Neural cell (in vitro differentiated cells): ENCODE measurements at regions not wholly inside any gene's neighbourhood (a gene's known extent, or its start where the extent isn't known, plus 50 kb on each side); places are given as distances from the start of the nearest gene placed in this dataset.

ENCODE experiments used
- H2AFZ ChIP-seq: fragments of 200-600, 300-800 bp; sonication (generic), shearing (Covaris generic); 2 replicates; pipeline ENCODE4 v1.6.0; 2014; ENCODE audit warnings: low read depth, mild to moderate bottlenecking, antibody characterized with exemption, low read length, moderate library complexity
- H3F3A ChIP-seq: fragments of 200-600 bp; shearing (Covaris generic); 2 replicates; pipeline ENCODE4 v1.6.1; 2016; ENCODE audit warnings: mild to moderate bottlenecking, moderate library complexity, mixed read lengths, antibody characterized with exemption, low read length; ENCODE audit not compliant: insufficient read depth, poor library complexity, severe bottlenecking
- H3K27ac ChIP-seq: fragments of 200-600, 300-800 bp; sonication (generic), shearing (Covaris generic); 2 replicates; pipeline ENCODE4 v1.5.1; 2014; ENCODE audit warnings: mild to moderate bottlenecking, low read length, moderate library complexity
- H3K27me3 ChIP-seq: fragments of 300-800, 200-600 bp; sonication (generic), shearing (Covaris generic); 2 replicates; pipeline ENCODE4 v1.6.0; 2014; ENCODE audit warnings: mild to moderate bottlenecking, low read depth, low read length, moderate library complexity; ENCODE audit not compliant: insufficient read depth
- H3K36me3 ChIP-seq: fragments of 300-800, 200-600 bp; sonication (generic), shearing (Covaris generic); 2 replicates; pipeline ENCODE4 v1.5.1; 2014; ENCODE audit warnings: mild to moderate bottlenecking, antibody characterized with exemption, low read length, moderate library complexity; ENCODE audit not compliant: insufficient read depth
- H3K4me2 ChIP-seq: fragments of 300-800, 200-600 bp; sonication (generic), shearing (Covaris generic); 2 replicates; pipeline ENCODE4 v1.6.0; 2014; ENCODE audit warnings: mild to moderate bottlenecking, low read length
- H3K4me3 ChIP-seq: fragments of 300-800, 200-600 bp; sonication (generic), shearing (Covaris generic); 2 replicates; pipeline ENCODE4 v1.5.1; 2014; ENCODE audit warnings: mild to moderate bottlenecking, low read length, moderate library complexity
- H3K79me2 ChIP-seq: fragments of 200-600 bp; shearing (Covaris generic); replicated peaks from 2 replicates; pipeline ENCODE4 v1.6.0; 2014; ENCODE audit warnings: mild to moderate bottlenecking, low read length, moderate library complexity; ENCODE audit not compliant: insufficient read depth
- H3K9ac ChIP-seq: fragments of 300-800, 200-600 bp; sonication (generic), shearing (Covaris generic); 2 replicates; pipeline ENCODE4 v1.6.1; 2016; ENCODE audit warnings: mild to moderate bottlenecking, low read length, mixed read lengths
- H3K9me2 ChIP-seq: fragments of 200-600 bp; shearing (Covaris generic); 2 replicates; pipeline ENCODE4 v1.6.1; 2016; ENCODE audit warnings: mild to moderate bottlenecking, low read length, mixed read lengths; ENCODE audit not compliant: insufficient read depth
- H3K9me3 ChIP-seq: fragments of 200-600, 300-800 bp; sonication (generic), shearing (Covaris generic); 2 replicates; pipeline ENCODE4 v1.6.1; 2016; ENCODE audit warnings: mild to moderate bottlenecking, mixed run types, low read length, moderate library complexity, mixed read lengths
- H4K20me1 ChIP-seq: fragments of 200-600 bp; shearing (Covaris generic); 2 replicates; pipeline ENCODE4 v1.6.1; 2016; ENCODE audit warnings: mild to moderate bottlenecking, mixed run types; ENCODE audit not compliant: insufficient read depth
- EP300 ChIP-seq: fragments of 450-650 bp; conservative IDR thresholded peaks from 2 replicates; pipeline ENCODE4 v1.6.1; 2014; ENCODE audit warnings: antibody characterized with exemption, mild to moderate bottlenecking, moderate library complexity; ENCODE audit not compliant: poor library complexity, severe bottlenecking
- EZH2 ChIP-seq: fragments of 200-600, 300-800 bp; shearing (Covaris generic), sonication (generic); IDR thresholded peaks from 2 replicates; pipeline ENCODE4 v1.6.1; 2014; ENCODE audit warnings: antibody characterized with exemption, low read length, borderline replicate concordance, mild to moderate bottlenecking; ENCODE audit not compliant: insufficient read depth, poor library complexity, severe bottlenecking
- MXI1 ChIP-seq: fragments of 450-650 bp; conservative IDR thresholded peaks from 2 replicates; pipeline ENCODE4 v1.6.1; 2014; ENCODE audit warnings: antibody characterized with exemption, mild to moderate bottlenecking; ENCODE audit not compliant: poor library complexity, severe bottlenecking
- POLR2AphosphoS5 ChIP-seq: IDR thresholded peaks from 2 replicates; pipeline ENCODE4 v1.6.1; 2012
- RAD21 ChIP-seq: fragments of 450-650 bp; conservative IDR thresholded peaks from 2 replicates; pipeline ENCODE4 v1.6.1; 2014; ENCODE audit warnings: antibody characterized with exemption, mild to moderate bottlenecking, moderate library complexity
- REST ChIP-seq: IDR thresholded peaks from 2 replicates; pipeline ENCODE4 v1.6.1; 2012; ENCODE audit warnings: borderline replicate concordance
- SMC3 ChIP-seq: fragments of 450-650 bp; conservative IDR thresholded peaks from 2 replicates; pipeline ENCODE4 v1.6.1; 2014; ENCODE audit warnings: antibody characterized with exemption, mild to moderate bottlenecking, moderate library complexity; ENCODE audit not compliant: poor library complexity
- TAF1 ChIP-seq: IDR thresholded peaks from 2 replicates; pipeline ENCODE4 v1.6.1; 2012; ENCODE audit warnings: low read depth
- TF ChIP-seq, protein P1 (sequence below): fragments of 450-650 bp; IDR thresholded peaks from 2 replicates; pipeline ENCODE4 v1.5.1; 2014; ENCODE audit warnings: antibody characterized with exemption, mild to moderate bottlenecking, moderate library complexity; ENCODE audit not compliant: poor library complexity, severe bottlenecking

DNA sequence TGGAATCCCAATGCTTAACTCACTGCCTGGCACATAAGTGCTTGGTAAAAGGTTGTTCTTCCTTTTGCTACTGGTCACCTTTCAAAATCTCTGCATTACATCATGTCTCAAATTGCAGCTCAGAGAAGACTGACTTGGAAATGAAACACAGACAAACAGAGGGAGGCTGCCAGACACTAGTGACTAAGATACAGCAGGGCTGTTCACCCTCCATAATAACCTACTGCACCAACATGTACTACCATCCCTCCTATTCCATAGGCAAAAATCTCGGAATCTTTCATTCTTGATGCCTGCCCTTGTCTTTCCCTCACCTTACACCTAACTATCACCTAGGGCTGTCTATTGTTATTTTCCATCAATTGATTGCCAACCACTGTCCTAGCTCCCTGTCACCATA lies 502.3 kb upstream of the ADAMTS9 start:
- TF ChIP-seq RAD21 (no peak), EZH2 (no peak), REST (no peak), SMC3 (no peak), EP300 (no peak), MXI1 (no peak), TAF1 (no peak), POLR2AphosphoS5 (no peak)
- TF ChIP-seq, protein P1, sequence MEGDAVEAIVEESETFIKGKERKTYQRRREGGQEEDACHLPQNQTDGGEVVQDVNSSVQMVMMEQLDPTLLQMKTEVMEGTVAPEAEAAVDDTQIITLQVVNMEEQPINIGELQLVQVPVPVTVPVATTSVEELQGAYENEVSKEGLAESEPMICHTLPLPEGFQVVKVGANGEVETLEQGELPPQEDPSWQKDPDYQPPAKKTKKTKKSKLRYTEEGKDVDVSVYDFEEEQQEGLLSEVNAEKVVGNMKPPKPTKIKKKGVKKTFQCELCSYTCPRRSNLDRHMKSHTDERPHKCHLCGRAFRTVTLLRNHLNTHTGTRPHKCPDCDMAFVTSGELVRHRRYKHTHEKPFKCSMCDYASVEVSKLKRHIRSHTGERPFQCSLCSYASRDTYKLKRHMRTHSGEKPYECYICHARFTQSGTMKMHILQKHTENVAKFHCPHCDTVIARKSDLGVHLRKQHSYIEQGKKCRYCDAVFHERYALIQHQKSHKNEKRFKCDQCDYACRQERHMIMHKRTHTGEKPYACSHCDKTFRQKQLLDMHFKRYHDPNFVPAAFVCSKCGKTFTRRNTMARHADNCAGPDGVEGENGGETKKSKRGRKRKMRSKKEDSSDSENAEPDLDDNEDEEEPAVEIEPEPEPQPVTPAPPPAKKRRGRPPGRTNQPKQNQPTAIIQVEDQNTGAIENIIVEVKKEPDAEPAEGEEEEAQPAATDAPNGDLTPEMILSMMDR: no peak
- no peak overlapping the region for H2AFZ ChIP-seq

DNA sequence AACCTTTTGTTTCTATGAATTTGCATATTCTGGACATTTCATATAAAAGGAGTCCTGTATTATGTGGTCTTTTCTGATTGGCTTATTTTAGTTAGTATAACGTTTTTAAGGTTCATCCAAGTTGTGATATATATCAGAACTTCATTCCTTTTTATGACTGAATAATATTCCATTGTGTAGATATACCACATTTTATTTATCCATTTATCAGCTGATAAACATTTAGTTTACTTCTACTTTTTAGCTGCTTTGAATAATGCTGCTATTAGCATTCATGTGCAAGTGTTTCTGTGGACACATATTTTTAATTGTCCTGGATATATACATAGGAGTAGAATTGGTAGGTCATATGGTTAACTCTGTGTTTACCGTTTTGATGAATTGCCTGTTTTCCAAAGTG lies 498.5 kb upstream of the ADAMTS9 start:
- H3F3A ChIP-seq: no peaks in the 10 kb centered on the region
- H3K36me3 ChIP-seq: no peaks in the 10 kb centered on the region
- H3K4me2 ChIP-seq: no peak overlapping the region
- H3K27ac ChIP-seq: no peak overlapping the region
- no peak overlapping the region for H3K9ac ChIP-seq
- H3K9me3 ChIP-seq: no peaks in the 10 kb centered on the region
- no peak overlapping the region for H3K4me3 ChIP-seq
- no peaks in the 10 kb centered on the region for H3K27me3 ChIP-seq
- H2AFZ ChIP-seq: no peak overlapping the region
- H3K9me2 ChIP-seq: no peaks in the 10 kb centered on the region
- H3K79me2 ChIP-seq: no peaks in the 10 kb centered on the region
- no peaks in the 10 kb centered on the region for H4K20me1 ChIP-seq
- TF ChIP-seq POLR2AphosphoS5: no peak
- no peak for TF ChIP-seq REST
- TF ChIP-seq TAF1: no peak
- no peak for TF ChIP-seq EZH2
- TF ChIP-seq, protein P1: no peak
- TF ChIP-seq MXI1: no peak
- no peak for TF ChIP-seq EP300
- TF ChIP-seq SMC3: no peak
- TF ChIP-seq RAD21: no peak

More for the DNA sequence above, 502.3 kb upstream of the ADAMTS9 start:
- no peaks in the 10 kb centered on the region for H3K27me3 ChIP-seq
- no peak overlapping the region for H3K4me3 ChIP-seq
- H3K36me3 ChIP-seq: no peaks in the 10 kb centered on the region
- no peak overlapping the region for H3K27ac ChIP-seq
- H3F3A ChIP-seq: no peaks in the 10 kb centered on the region
- no peak overlapping the region for H3K4me2 ChIP-seq
- H3K79me2 ChIP-seq: no peaks in the 10 kb centered on the region
- no peaks in the 10 kb centered on the region for H4K20me1 ChIP-seq
- no peaks in the 10 kb centered on the region for H3K9me2 ChIP-seq
- no peak overlapping the region for H3K9ac ChIP-seq
- H3K9me3 ChIP-seq: no peaks in the 10 kb centered on the region
